ENCODE measurements at regions not wholly inside any gene's neighbourhood (a gene's known extent, or its start where the extent isn't known, plus 50 kb on each side); places are given as distances from the start of the nearest gene placed in this dataset.

DNA sequence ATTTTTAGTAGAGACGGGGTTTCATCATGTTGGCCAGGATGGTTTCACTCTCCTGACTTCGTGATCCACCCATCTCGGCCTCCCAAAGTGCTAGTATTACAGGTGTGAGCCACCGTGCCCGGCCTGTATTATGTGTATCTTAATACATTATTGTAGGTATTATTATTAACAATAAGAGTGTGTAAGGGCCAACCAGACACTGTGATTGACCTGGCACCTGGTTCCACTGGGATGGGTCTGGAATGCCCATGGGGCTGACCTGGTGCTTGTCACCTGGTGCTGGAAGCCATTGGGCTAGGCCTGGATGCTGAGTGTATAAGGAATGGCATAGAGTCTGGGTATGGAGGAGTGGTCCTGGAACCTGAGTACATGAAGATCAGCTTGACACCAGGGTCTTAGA lies 906.9 kb upstream of the TMEFF2 start:
- no peak overlapping the region for H4K91ac ChIP-seq (ENCODE audit: low read length)
- no peak overlapping the region for H3K4ac ChIP-seq (ENCODE audit: low read depth in 1 of 2, low read length in 2 of 2)
- no peak overlapping the region for H3K4me3 ChIP-seq (ENCODE audit: insufficient read depth in 1 of 2, low read depth in 1 of 2, low read length in 2 of 2)
- no peaks in the 10 kb centered on the region for H3K9me3 ChIP-seq (ENCODE audit: control insufficient read depth, low read length)
- H4K8ac ChIP-seq (ENCODE audit: low read length), result no peak overlapping the region
- no peak overlapping the region for H3K14ac ChIP-seq (ENCODE audit: low read length in 2 of 2)
- H2BK12ac ChIP-seq (ENCODE audit: low read length in 2 of 2), result no peak overlapping the region
- H3K79me1 ChIP-seq (replicated peaks; ENCODE audit: low read length, poor library complexity, severe bottlenecking), result no peaks in the 10 kb centered on the region
- DNase-seq, result no peak
- no peak overlapping the region for H2BK120ac ChIP-seq (ENCODE audit: low read depth, low read length)
- no peak overlapping the region for H3K9ac ChIP-seq (ENCODE audit: low read length)
- H3K36me3 ChIP-seq (ENCODE audit: control insufficient read depth in 1 of 2, insufficient read depth in 2 of 2, low read depth in 1 of 2, low read length in 2 of 2), result no peaks in the 10 kb centered on the region
- no peak overlapping the region for H3K23ac ChIP-seq (ENCODE audit: low read length in 2 of 2)
- H2BK15ac ChIP-seq (ENCODE audit: low read depth, poor library complexity, severe bottlenecking), result no peak overlapping the region
- H2AK5ac ChIP-seq (ENCODE audit: low read length, severe bottlenecking), result no peak overlapping the region
- H3K18ac ChIP-seq (ENCODE audit: low read depth in 1 of 2, low read length in 2 of 2), result no peak overlapping the region
- H2BK5ac ChIP-seq (ENCODE audit: low read depth, low read length, poor library complexity, severe bottlenecking), result no peak overlapping the region
- no peaks in the 10 kb centered on the region for H3K27me3 ChIP-seq (ENCODE audit: control insufficient read depth in 1 of 2, insufficient read depth in 1 of 2, low read length in 2 of 2)
- no peak overlapping the region for H3K4me2 ChIP-seq (ENCODE audit: low read length, poor library complexity, severe bottlenecking)
- WGBS, result 94% methylated on average over 3 of the region's 5 CpGs
- no peaks in the 10 kb centered on the region for H3K4me1 ChIP-seq (ENCODE audit: control insufficient read depth, insufficient read depth, low read depth, low read length)
- no peak overlapping the region for H3K27ac ChIP-seq (ENCODE audit: low read length, poor library complexity, severe bottlenecking)
- H2AFZ ChIP-seq (ENCODE audit: low read depth, low read length), result no peak overlapping the region

DNA sequence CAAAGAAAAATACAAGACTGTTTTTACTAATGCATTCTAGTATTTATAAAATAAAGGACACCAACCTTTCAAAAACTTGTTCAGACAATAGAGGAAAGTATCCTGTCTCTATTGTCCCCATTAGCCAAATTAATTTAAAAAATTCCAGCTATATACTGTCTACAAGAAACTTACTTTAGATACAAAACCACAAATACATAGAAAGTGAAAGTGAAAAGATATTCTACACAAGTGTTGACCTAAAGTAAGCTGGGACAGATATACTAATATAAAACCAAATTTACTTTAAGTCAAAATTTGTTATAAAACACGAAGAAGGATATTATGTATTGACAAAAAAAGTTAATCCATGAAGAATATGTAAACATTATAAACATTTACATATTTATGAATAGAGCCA lies 893.3 kb upstream of the TMEFF2 start:
- H3K4me1 ChIP-seq (ENCODE audit: control insufficient read depth, insufficient read depth, low read depth, low read length), result no peaks in the 10 kb centered on the region
- H3K36me3 ChIP-seq (ENCODE audit: control insufficient read depth in 1 of 2, insufficient read depth in 2 of 2, low read depth in 1 of 2, low read length in 2 of 2), result no peaks in the 10 kb centered on the region

DNA sequence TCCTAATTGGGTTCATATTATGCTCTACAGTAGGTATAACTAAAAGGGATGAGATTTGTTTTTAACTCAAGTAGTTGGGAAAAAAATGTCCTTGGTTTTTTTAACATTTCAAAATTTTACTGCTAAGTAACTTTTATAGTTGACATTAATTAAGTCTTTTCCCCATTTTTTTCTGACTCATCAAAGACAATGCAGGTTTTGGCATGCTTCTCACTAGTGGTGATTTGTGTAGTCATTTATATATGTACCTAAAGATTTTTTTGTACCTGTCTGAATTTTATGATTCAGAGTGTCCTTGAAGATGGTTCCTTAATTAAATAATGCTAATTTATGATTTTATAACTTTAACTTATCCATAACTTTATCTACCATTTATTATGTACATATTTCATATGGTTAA lies 882.3 kb upstream of the TMEFF2 start:
- H3K18ac ChIP-seq (ENCODE audit: low read depth in 1 of 2, low read length in 2 of 2), result no peak overlapping the region
- no peak overlapping the region for H3K4me3 ChIP-seq (ENCODE audit: insufficient read depth in 1 of 2, low read depth in 1 of 2, low read length in 2 of 2)
- no peaks in the 10 kb centered on the region for H3K36me3 ChIP-seq (ENCODE audit: control insufficient read depth in 1 of 2, insufficient read depth in 2 of 2, low read depth in 1 of 2, low read length in 2 of 2)
- no peaks in the 10 kb centered on the region for H3K79me1 ChIP-seq (replicated peaks; ENCODE audit: low read length, poor library complexity, severe bottlenecking)
- DNase-seq, result no peak
- H2AFZ ChIP-seq (ENCODE audit: low read depth, low read length), result no peak overlapping the region
- no peak overlapping the region for H3K4ac ChIP-seq (ENCODE audit: low read depth in 1 of 2, low read length in 2 of 2)
- H2BK12ac ChIP-seq (ENCODE audit: low read length in 2 of 2), result no peak overlapping the region
- no peak overlapping the region for H3K4me2 ChIP-seq (ENCODE audit: low read length, poor library complexity, severe bottlenecking)
- no peak overlapping the region for H2AK5ac ChIP-seq (ENCODE audit: low read length, severe bottlenecking)
- H3K9me3 ChIP-seq (ENCODE audit: control insufficient read depth, low read length), result peaks cover under 1% of the 10 kb centered on the region
- H2BK120ac ChIP-seq (ENCODE audit: low read depth, low read length), result no peak overlapping the region
- no peaks in the 10 kb centered on the region for H3K27me3 ChIP-seq (ENCODE audit: control insufficient read depth in 1 of 2, insufficient read depth in 1 of 2, low read length in 2 of 2)
- no peaks in the 10 kb centered on the region for H3K4me1 ChIP-seq (ENCODE audit: control insufficient read depth, insufficient read depth, low read depth, low read length)
- no peak overlapping the region for H4K91ac ChIP-seq (ENCODE audit: low read length)
- H3K14ac ChIP-seq (ENCODE audit: low read length in 2 of 2), result no peak overlapping the region
- H4K8ac ChIP-seq (ENCODE audit: low read length), result no peak overlapping the region
- H2BK5ac ChIP-seq (ENCODE audit: low read depth, low read length, poor library complexity, severe bottlenecking), result no peak overlapping the region
- H2BK15ac ChIP-seq (ENCODE audit: low read depth, poor library complexity, severe bottlenecking), result no peak overlapping the region
- no peak overlapping the region for H3K27ac ChIP-seq (ENCODE audit: low read length, poor library complexity, severe bottlenecking)
- H3K23ac ChIP-seq (ENCODE audit: low read length in 2 of 2), result no peak overlapping the region
- no peak overlapping the region for H3K9ac ChIP-seq (ENCODE audit: low read length)

More for the DNA sequence above, 893.3 kb upstream of the TMEFF2 start:
- no peak overlapping the region for H2BK5ac ChIP-seq (ENCODE audit: low read depth, low read length, poor library complexity, severe bottlenecking)
- no peak overlapping the region for H3K9ac ChIP-seq (ENCODE audit: low read length)
- no peak overlapping the region for H3K14ac ChIP-seq (ENCODE audit: low read length in 2 of 2)
- no peaks in the 10 kb centered on the region for H3K79me1 ChIP-seq (replicated peaks; ENCODE audit: low read length, poor library complexity, severe bottlenecking)
- H4K91ac ChIP-seq (ENCODE audit: low read length), result no peak overlapping the region
- DNase-seq, result peak; percentile 3
- no peaks in the 10 kb centered on the region for H3K27me3 ChIP-seq (ENCODE audit: control insufficient read depth in 1 of 2, insufficient read depth in 1 of 2, low read length in 2 of 2)
- no peak overlapping the region for H2BK12ac ChIP-seq (ENCODE audit: low read length in 2 of 2)
- no peak overlapping the region for H2AK5ac ChIP-seq (ENCODE audit: low read length, severe bottlenecking)
- no peak overlapping the region for H3K27ac ChIP-seq (ENCODE audit: low read length, poor library complexity, severe bottlenecking)
- no peaks in the 10 kb centered on the region for H3K9me3 ChIP-seq (ENCODE audit: control insufficient read depth, low read length)
- no peak overlapping the region for H2BK120ac ChIP-seq (ENCODE audit: low read depth, low read length)
- no peak overlapping the region for H3K4ac ChIP-seq (ENCODE audit: low read depth in 1 of 2, low read length in 2 of 2)
- no CpG with 5 or more reads among the region's 1 CpG for WGBS
- H4K8ac ChIP-seq (ENCODE audit: low read length), result no peak overlapping the region
- no peak overlapping the region for H2BK15ac ChIP-seq (ENCODE audit: low read depth, poor library complexity, severe bottlenecking)
- no peak overlapping the region for H2AFZ ChIP-seq (ENCODE audit: low read depth, low read length)
- H3K4me2 ChIP-seq (ENCODE audit: low read length, poor library complexity, severe bottlenecking), result no peak overlapping the region
- no peak overlapping the region for H3K18ac ChIP-seq (ENCODE audit: low read depth in 1 of 2, low read length in 2 of 2)
- no peak overlapping the region for H3K4me3 ChIP-seq (ENCODE audit: insufficient read depth in 1 of 2, low read depth in 1 of 2, low read length in 2 of 2)
- no peak overlapping the region for H3K23ac ChIP-seq (ENCODE audit: low read length in 2 of 2)

DNA sequence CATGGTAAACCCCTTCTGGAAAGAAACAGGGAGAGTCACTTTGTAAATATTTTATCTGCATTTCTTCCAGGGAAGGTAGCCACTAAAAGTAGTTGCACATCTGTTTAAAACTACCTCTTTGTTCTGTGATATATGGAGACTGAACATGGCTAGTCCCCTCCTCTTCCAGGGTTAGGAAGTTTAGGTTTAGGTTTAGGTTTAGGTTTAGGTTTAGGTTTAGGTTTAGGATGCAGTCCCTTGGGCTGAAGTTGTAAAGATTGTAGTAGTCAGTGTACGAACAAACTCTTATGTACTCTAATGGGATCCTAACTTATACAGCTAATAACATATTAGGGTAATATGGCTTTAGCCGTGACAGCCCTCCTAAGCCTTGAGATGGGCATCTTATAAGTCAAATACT lies 880.2 kb upstream of the TMEFF2 start:
- DNase-seq, result no peak
- H3K23ac ChIP-seq (ENCODE audit: low read length in 2 of 2), result no peak overlapping the region
- no peak overlapping the region for H3K14ac ChIP-seq (ENCODE audit: low read length in 2 of 2)
- no peak overlapping the region for H3K18ac ChIP-seq (ENCODE audit: low read depth in 1 of 2, low read length in 2 of 2)
- no peak overlapping the region for H2BK15ac ChIP-seq (ENCODE audit: low read depth, poor library complexity, severe bottlenecking)
- H3K4me3 ChIP-seq (ENCODE audit: insufficient read depth in 1 of 2, low read depth in 1 of 2, low read length in 2 of 2), result no peak overlapping the region
- H3K36me3 ChIP-seq (ENCODE audit: control insufficient read depth in 1 of 2, insufficient read depth in 2 of 2, low read depth in 1 of 2, low read length in 2 of 2), result no peaks in the 10 kb centered on the region
- no peak overlapping the region for H2BK5ac ChIP-seq (ENCODE audit: low read depth, low read length, poor library complexity, severe bottlenecking)
- H3K27ac ChIP-seq (ENCODE audit: low read length, poor library complexity, severe bottlenecking), result no peak overlapping the region
- H3K4ac ChIP-seq (ENCODE audit: low read depth in 1 of 2, low read length in 2 of 2), result no peak overlapping the region
- no peaks in the 10 kb centered on the region for H3K27me3 ChIP-seq (ENCODE audit: control insufficient read depth in 1 of 2, insufficient read depth in 1 of 2, low read length in 2 of 2)
- no peak overlapping the region for H2AFZ ChIP-seq (ENCODE audit: low read depth, low read length)
- H3K9ac ChIP-seq (ENCODE audit: low read length), result no peak overlapping the region
- no peaks in the 10 kb centered on the region for H3K79me1 ChIP-seq (replicated peaks; ENCODE audit: low read length, poor library complexity, severe bottlenecking)
- no peak overlapping the region for H2AK5ac ChIP-seq (ENCODE audit: low read length, severe bottlenecking)
- no peak overlapping the region for H2BK12ac ChIP-seq (ENCODE audit: low read length in 2 of 2)
- no peaks in the 10 kb centered on the region for H3K4me1 ChIP-seq (ENCODE audit: control insufficient read depth, insufficient read depth, low read depth, low read length)
- H3K4me2 ChIP-seq (ENCODE audit: low read length, poor library complexity, severe bottlenecking), result no peak overlapping the region
- WGBS, result no CpG with 5 or more reads among the region's 2 CpGs
- no peak overlapping the region for H4K8ac ChIP-seq (ENCODE audit: low read length)
- no peak overlapping the region for H2BK120ac ChIP-seq (ENCODE audit: low read depth, low read length)
- peaks cover 13% of the 10 kb centered on the region for H3K9me3 ChIP-seq (ENCODE audit: control insufficient read depth, low read length)
- no peak overlapping the region for H4K91ac ChIP-seq (ENCODE audit: low read length)
